H9 (cell line): ENCODE measurements at regions not wholly inside any gene's neighbourhood (a gene's known extent, or its start where the extent isn't known, plus 50 kb on each side); places are given as distances from the start of the nearest gene placed in this dataset.

Experiments used
- DNase-seq: peaks from one replicate; pipeline ENCODE4 v3.0.0-alpha.2; 2017
- H2AFZ ChIP-seq: one replicate; pipeline ENCODE4 v1.6.1; 2013; ENCODE audit warnings: mild to moderate bottlenecking, low read length, control low read depth, moderate library complexity
- H2AK5ac ChIP-seq: 2 replicates; pipeline ENCODE4 v1.6.1; 2013; ENCODE audit warnings: low read length, control low read depth, mixed read lengths; ENCODE audit not compliant: insufficient read length
- H2BK120ac ChIP-seq: one replicate; pipeline ENCODE4 v1.6.1; 2013; ENCODE audit warnings: low read depth, mild to moderate bottlenecking, low read length, control low read depth, inconsistent platforms; ENCODE audit not compliant: poor library complexity, severe bottlenecking
- H2BK12ac ChIP-seq: 2 replicates; pipeline ENCODE4 v1.6.1; 2013; ENCODE audit warnings: low read length, control low read depth, mixed read lengths, low read depth; ENCODE audit not compliant: insufficient read length
- H2BK15ac ChIP-seq: 2 replicates; pipeline ENCODE4 v1.6.1; 2013; ENCODE audit warnings: low read depth, low read length, control low read depth
- H2BK20ac ChIP-seq: one replicate; pipeline ENCODE4 v1.6.1; 2013; ENCODE audit warnings: low read depth, mild to moderate bottlenecking, low read length, control low read depth, inconsistent platforms; ENCODE audit not compliant: poor library complexity, severe bottlenecking
- H2BK5ac ChIP-seq: 2 replicates; pipeline ENCODE4 v1.6.1; 2013; ENCODE audit warnings: low read length, control low read depth, mixed read lengths; ENCODE audit not compliant: insufficient read length
- H3K14ac ChIP-seq: 2 replicates; pipeline ENCODE4 v1.6.1; 2013; ENCODE audit warnings: low read length, control low read depth; ENCODE audit not compliant: insufficient read depth
- H3K18ac ChIP-seq: 2 replicates; pipeline ENCODE4 v1.6.1; 2013; ENCODE audit warnings: low read depth, mild to moderate bottlenecking, mixed read lengths, low read length, control low read depth; ENCODE audit not compliant: insufficient read length
- H3K23ac ChIP-seq: 2 replicates; pipeline ENCODE4 v1.6.1; 2013; ENCODE audit warnings: low read length, control low read depth, mixed read lengths, low read depth; ENCODE audit not compliant: insufficient read length
- H3K23me2 ChIP-seq: 2 replicates; pipeline ENCODE4 v1.6.1; 2013; ENCODE audit warnings: low read depth, mild to moderate bottlenecking, mixed read lengths, low read length, control low read depth; ENCODE audit not compliant: insufficient read length, poor library complexity, severe bottlenecking
- H3K27ac ChIP-seq: 2 replicates; pipeline ENCODE4 v1.5.1; 2013; ENCODE audit warnings: low read length, control low read depth, mixed read lengths, low read depth; ENCODE audit not compliant: insufficient read length
- H3K27me3 ChIP-seq: 2 replicates; pipeline ENCODE4 v1.6.1; 2013; ENCODE audit warnings: low read length, control low read depth, inconsistent platforms; ENCODE audit not compliant: insufficient read depth
- H3K4ac ChIP-seq: 2 replicates; pipeline ENCODE4 v1.6.1; 2013; ENCODE audit warnings: low read depth, mild to moderate bottlenecking, control low read depth, inconsistent platforms, low read length, moderate library complexity
- H3K4me1 ChIP-seq: 2 replicates; pipeline ENCODE4 v1.6.1; 2013; ENCODE audit warnings: low read length, control low read depth, inconsistent platforms; ENCODE audit not compliant: insufficient read depth
- H3K4me2 ChIP-seq: 2 replicates; pipeline ENCODE4 v1.6.1; 2013; ENCODE audit warnings: low read length, control low read depth, mixed read lengths; ENCODE audit not compliant: insufficient read length, insufficient read depth
- H3K56ac ChIP-seq: 2 replicates; pipeline ENCODE4 v1.6.1; 2013; ENCODE audit warnings: low read depth, mild to moderate bottlenecking, mixed read lengths, low read length, control low read depth; ENCODE audit not compliant: insufficient read length
- H3K79me1 ChIP-seq: 2 replicates; pipeline ENCODE4 v1.6.1; 2013; ENCODE audit warnings: low read depth, mild to moderate bottlenecking, moderate library complexity, low read length, control low read depth, inconsistent platforms; ENCODE audit not compliant: insufficient read depth, poor library complexity, severe bottlenecking
- H3K79me2 ChIP-seq: 2 replicates; pipeline ENCODE4 v1.6.1; 2013; ENCODE audit warnings: low read length, control low read depth, inconsistent platforms; ENCODE audit not compliant: insufficient read depth
- H3K9ac ChIP-seq: 2 replicates; pipeline ENCODE4 v1.6.1; 2013; ENCODE audit warnings: low read length, control low read depth, mixed read lengths; ENCODE audit not compliant: insufficient read length; ENCODE audit errors: extremely low read depth
- H3K9me3 ChIP-seq: one replicate; pipeline ENCODE4 v1.6.1; 2013; ENCODE audit warnings: low read depth, low read length, inconsistent platforms; ENCODE audit not compliant: control insufficient read depth
- H3T11ph ChIP-seq: one replicate; pipeline ENCODE4 v1.6.1; 2013; ENCODE audit warnings: mild to moderate bottlenecking, low read length, control low read depth, inconsistent platforms
- H4K20me1 ChIP-seq: one replicate; pipeline ENCODE4 v1.6.1; 2013; ENCODE audit not compliant: control insufficient read depth, insufficient read length, insufficient read depth
- H4K5ac ChIP-seq: 2 replicates; pipeline ENCODE4 v1.6.1; 2013; ENCODE audit warnings: low read depth, mild to moderate bottlenecking, mixed read lengths, low read length, control low read depth; ENCODE audit not compliant: insufficient read length
- H4K8ac ChIP-seq: replicated peaks from 2 replicates; pipeline ENCODE4 v1.6.1; 2013; ENCODE audit warnings: low read length, control low read depth, mixed read lengths, low read depth; ENCODE audit not compliant: insufficient read length
- H4K91ac ChIP-seq: 2 replicates; pipeline ENCODE4 v1.6.1; 2013; ENCODE audit warnings: low read depth, mild to moderate bottlenecking, moderate library complexity, mixed read lengths, low read length, control low read depth; ENCODE audit not compliant: insufficient read length
- H3K27ac Mint-ChIP-seq, 3 experiments: 2 replicates in 2 of 3; 3 replicates in 1 of 3; pipeline ENCODE4 v1.8.0; 2020 to 2021; ENCODE audit warnings: mixed read lengths in 3 of 3, mild to moderate bottlenecking in 1 of 3, moderate library complexity in 1 of 3
- H3K27me3 Mint-ChIP-seq: 2 replicates; pipeline ENCODE4 v1.8.0; 2021; ENCODE audit warnings: low read depth, mild to moderate bottlenecking, moderate library complexity, mixed read lengths
- H3K36me3 Mint-ChIP-seq, 3 experiments: 2 replicates in 2 of 3; 3 replicates in 1 of 3; pipeline ENCODE4 v1.8.0; 2020 to 2021; ENCODE audit warnings: low read depth in 3 of 3, mixed read lengths in 3 of 3; ENCODE audit not compliant: insufficient read depth in 1 of 3
- H3K4me1 Mint-ChIP-seq, 2 experiments: 2 replicates each; pipeline ENCODE4 v1.8.0; 2020; ENCODE audit warnings: mixed read lengths in 2 of 2
- H3K4me3 Mint-ChIP-seq, 2 experiments: 2 replicates in 1 of 2; 3 replicates in 1 of 2; pipeline ENCODE4 v1.8.0; 2020 to 2021; ENCODE audit warnings: mild to moderate bottlenecking in 2 of 2, mixed read lengths in 2 of 2, moderate library complexity in 1 of 2
- H3K9me3 Mint-ChIP-seq, 2 experiments: 2 replicates in 1 of 2; 3 replicates in 1 of 2; pipeline ENCODE4 v1.8.0; 2020; ENCODE audit warnings: mild to moderate bottlenecking in 2 of 2, mixed read lengths in 2 of 2, moderate library complexity in 1 of 2
- CTCF ChIP-seq: fragments of 200-600 bp; sonication (generic); conservative IDR thresholded peaks from 3 replicates; pipeline ENCODE4 v1.8.0; 2021; ENCODE audit warnings: antibody characterized with exemption, mild to moderate bottlenecking
- WGBS: extraction: QIAGEN DNeasy Blood & Tissue Kit; methylation state at CpG from one replicate; pipeline ENCODE4 v1.1.7; 2013; ENCODE audit warnings: missing lambda C conversion rate, low lambda C conversion rate, mixed read lengths; ENCODE audit not compliant: insufficient read length; ENCODE audit errors: extremely low coverage; 5-methylcytosine and 5-hydroxymethylcytosine counted together

GRCh38 chr4:158065176-158065575 is 107.6 kb downstream of the GASK1B start:
- no peak for DNase-seq
- Histone ChIP-seq H4K5ac (no peak overlapping the region), H3T11ph (no peak overlapping the region), H3K4ac (no peak overlapping the region), H3K79me1 (no peaks in the 10 kb centered on the region), H3K18ac (no peak overlapping the region), H3K56ac (no peak overlapping the region), H3K4me1 (no peaks in the 10 kb centered on the region), H2BK15ac (no peak overlapping the region), H4K91ac (no peak overlapping the region), H2BK5ac (no peak overlapping the region), H2BK12ac (no peak overlapping the region), H2AFZ (no peak overlapping the region), H3K27ac (no peak overlapping the region), H3K79me2 (no peaks in the 10 kb centered on the region), H4K8ac (no peak overlapping the region), H3K23me2 (no peaks in the 10 kb centered on the region), H3K9me3 (no peaks in the 10 kb centered on the region), H3K23ac (no peak overlapping the region), H2BK120ac (no peak overlapping the region), H2AK5ac (no peak overlapping the region), H3K4me2 (no peak overlapping the region), H3K9ac (no peak overlapping the region), H2BK20ac (no peak overlapping the region), H4K20me1 (no peaks in the 10 kb centered on the region), H3K27me3 (no peaks in the 10 kb centered on the region), H3K14ac (no peak overlapping the region)
- Mint-ChIP-seq H3K36me3 (no peaks in the 10 kb centered on the region), H3K27ac (no peak overlapping the region), H3K4me1 (peaks cover 3 to 4% of the 10 kb centered on the region in 2 experiments; a peak in 3 of 4 replicates), H3K27me3 (no peaks in the 10 kb centered on the region), H3K4me3 (no peak overlapping the region), H3K9me3 (no peaks in the 10 kb centered on the region)
- peak; percentile 47 for TF ChIP-seq CTCF
- no CpG with 5 or more reads among the region's 3 CpGs for WGBS
